Breast epithelium (tissue), 4 donors: ENCODE measurements at regions not wholly inside any gene's neighbourhood (a gene's known extent, or its start where the extent isn't known, plus 50 kb on each side); places are given as distances from the start of the nearest gene placed in this dataset.
A peak's percentile ranks its signal among the peaks of the same experiment; 100 is the strongest.

Experiments used
- DNase-seq, 2 donors: peaks; one replicate each; pipeline ENCODE4 v3.0.0-alpha.2; 2019; ENCODE audit warnings: low spot score in 2 of 2
- H3K27ac ChIP-seq, 2 donors: fragments of 200-600 bp; sonication (generic) in 1 of 2; one replicate each; pipeline ENCODE4 v1.5.1; 2016 to 2019; ENCODE audit warnings: mild to moderate bottlenecking in 1 of 2
- H3K27me3 ChIP-seq, 2 donors: fragments of 200-600 bp; sonication (generic) in 1 of 2; one replicate each; pipeline versions ENCODE4 v1.5.1 to v1.6.0; 2017 to 2019; ENCODE audit warnings: control low read depth in 1 of 2, mild to moderate bottlenecking in 1 of 2
- H3K36me3 ChIP-seq: fragments of 200-600 bp; one replicate; pipeline ENCODE4 v1.5.1; 2019
- H3K4me1 ChIP-seq, 2 donors: fragments of 200-600 bp; sonication (generic); one replicate each; pipeline ENCODE4 v1.5.1; 2016 to 2019; ENCODE audit warnings: control low read depth in 1 of 2
- H3K4me3 ChIP-seq, 3 donors: fragments of 200-600 bp; sonication (generic); 1 replicate in 2 of 3; 2 replicates in 1 of 3; pipeline ENCODE4 v1.5.1; 2016 to 2019; ENCODE audit warnings: mild to moderate bottlenecking in 3 of 3, moderate library complexity in 2 of 3
- H3K9me3 ChIP-seq, 2 donors: fragments of 200-600 bp; sonication (generic) in 1 of 2; one replicate each; pipeline ENCODE4 v1.5.1; 2016 to 2019; ENCODE audit warnings: control low read depth in 1 of 2
- POLR2A ChIP-seq: fragments of 450-650 bp; IDR thresholded peaks from one replicate; pipeline ENCODE4 v1.6.1; 2016; ENCODE audit warnings: antibody characterized with exemption, mild to moderate bottlenecking, moderate library complexity
- POLR2AphosphoS5 ChIP-seq, 3 donors: sonication (generic); formaldehyde crosslinking; IDR thresholded peaks; one replicate each; pipeline ENCODE4 v1.6.1; 2017; ENCODE audit warnings: antibody characterized with exemption in 3 of 3
- intact Hi-C: fragments of 100-400 bp; cut with DNase I; formaldehyde crosslinking; loops from one replicate; pipeline ENCODE4 v1.15.1; 2023; ENCODE audit warnings: low total_unique reads
- TF ChIP-seq, protein P1 (sequence below), 3 donors: fragments of 450-650 bp; IDR thresholded peaks; one replicate each; pipeline ENCODE4 v1.5.1; 2016 to 2017; ENCODE audit warnings: antibody characterized with exemption in 3 of 3, mild to moderate bottlenecking in 3 of 3, moderate library complexity in 3 of 3

DNA sequence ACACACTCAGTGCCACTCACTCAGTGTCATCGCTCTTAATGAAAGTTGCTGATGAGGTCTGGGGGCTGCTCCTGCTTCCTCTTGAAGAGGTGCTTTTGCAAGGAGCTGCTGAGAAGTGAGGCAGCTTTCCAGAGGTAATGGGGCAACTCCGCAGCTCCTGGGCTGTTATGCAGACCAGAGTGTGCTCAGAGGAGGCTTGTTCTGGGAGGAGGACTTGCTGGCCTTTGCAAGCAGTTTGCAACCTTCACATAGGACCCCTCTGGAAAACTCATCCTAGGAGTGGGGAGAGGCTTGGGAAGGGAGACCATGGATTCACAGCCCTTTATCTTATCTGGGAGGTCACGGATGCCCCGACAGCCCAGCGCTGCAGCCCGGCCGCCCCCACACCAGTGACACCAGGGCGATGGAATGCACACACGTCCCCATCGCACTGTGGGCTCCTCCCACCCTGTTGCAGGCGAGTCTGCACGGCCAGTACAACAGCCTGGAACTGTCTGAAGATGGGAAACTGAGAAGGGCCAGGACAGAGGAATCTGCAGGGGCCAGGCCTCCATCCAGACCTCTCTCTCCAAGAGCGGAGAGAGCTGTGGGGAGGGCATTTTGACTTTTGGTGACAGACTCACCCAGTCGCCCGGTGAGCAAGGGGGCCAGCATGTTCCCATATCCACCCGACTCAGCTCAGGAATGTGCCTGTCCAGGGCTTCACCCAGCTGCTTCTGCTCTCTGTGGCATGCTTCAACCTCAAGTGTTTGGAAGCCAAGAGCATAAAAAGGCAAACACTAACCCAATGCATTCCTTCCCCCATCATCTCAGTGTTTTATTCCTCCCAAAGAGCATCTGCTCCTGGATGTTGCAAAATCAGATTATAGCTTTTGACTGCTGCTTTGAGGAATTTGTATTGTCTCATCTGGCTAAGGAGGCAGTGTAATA lies 78.6 kb upstream of the ZNF469 start:
- Histone ChIP-seq H3K27me3 (no peaks in the 10 kb centered on the region), H3K36me3 (no peaks in the 10 kb centered on the region), H3K4me1 (no peaks in the 10 kb centered on the region), H3K27ac (peak overlapping the region; percentile 10 to 58), H3K4me3 (no peak overlapping the region), H3K9me3 (peaks cover 0 to 14% of the 10 kb centered on the region in 2 donors)
- intact Hi-C loops: no loop called here
- TF ChIP-seq, protein P1, sequence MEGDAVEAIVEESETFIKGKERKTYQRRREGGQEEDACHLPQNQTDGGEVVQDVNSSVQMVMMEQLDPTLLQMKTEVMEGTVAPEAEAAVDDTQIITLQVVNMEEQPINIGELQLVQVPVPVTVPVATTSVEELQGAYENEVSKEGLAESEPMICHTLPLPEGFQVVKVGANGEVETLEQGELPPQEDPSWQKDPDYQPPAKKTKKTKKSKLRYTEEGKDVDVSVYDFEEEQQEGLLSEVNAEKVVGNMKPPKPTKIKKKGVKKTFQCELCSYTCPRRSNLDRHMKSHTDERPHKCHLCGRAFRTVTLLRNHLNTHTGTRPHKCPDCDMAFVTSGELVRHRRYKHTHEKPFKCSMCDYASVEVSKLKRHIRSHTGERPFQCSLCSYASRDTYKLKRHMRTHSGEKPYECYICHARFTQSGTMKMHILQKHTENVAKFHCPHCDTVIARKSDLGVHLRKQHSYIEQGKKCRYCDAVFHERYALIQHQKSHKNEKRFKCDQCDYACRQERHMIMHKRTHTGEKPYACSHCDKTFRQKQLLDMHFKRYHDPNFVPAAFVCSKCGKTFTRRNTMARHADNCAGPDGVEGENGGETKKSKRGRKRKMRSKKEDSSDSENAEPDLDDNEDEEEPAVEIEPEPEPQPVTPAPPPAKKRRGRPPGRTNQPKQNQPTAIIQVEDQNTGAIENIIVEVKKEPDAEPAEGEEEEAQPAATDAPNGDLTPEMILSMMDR (IDR thresholded peaks at IDR 0.05): no peak
- TF ChIP-seq POLR2AphosphoS5 (IDR thresholded peaks at IDR 0.05) (no peak), POLR2A (no peak)
- peak in 1 of 2 donors; percentile 34 for DNase-seq

DNA sequence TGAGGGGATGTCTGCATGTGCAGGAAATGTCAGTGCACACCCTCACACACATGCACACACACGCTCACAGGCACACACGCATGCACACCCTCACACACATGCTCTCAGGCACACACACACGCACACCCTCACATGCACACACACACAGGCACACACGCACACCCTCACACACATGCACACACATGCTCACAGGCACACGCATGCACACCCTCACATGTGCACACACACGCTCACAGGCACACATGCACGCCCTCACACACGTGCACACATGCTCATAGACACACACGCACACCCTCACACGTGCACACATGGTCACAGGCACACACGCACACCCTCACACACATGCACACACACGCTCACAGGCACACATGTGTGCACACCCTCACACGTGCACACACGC lies 77.6 kb upstream of the ZNF469 start:
- peak overlapping the region in 1 of 2 donors; percentile 58 for H3K27ac ChIP-seq

DNA sequence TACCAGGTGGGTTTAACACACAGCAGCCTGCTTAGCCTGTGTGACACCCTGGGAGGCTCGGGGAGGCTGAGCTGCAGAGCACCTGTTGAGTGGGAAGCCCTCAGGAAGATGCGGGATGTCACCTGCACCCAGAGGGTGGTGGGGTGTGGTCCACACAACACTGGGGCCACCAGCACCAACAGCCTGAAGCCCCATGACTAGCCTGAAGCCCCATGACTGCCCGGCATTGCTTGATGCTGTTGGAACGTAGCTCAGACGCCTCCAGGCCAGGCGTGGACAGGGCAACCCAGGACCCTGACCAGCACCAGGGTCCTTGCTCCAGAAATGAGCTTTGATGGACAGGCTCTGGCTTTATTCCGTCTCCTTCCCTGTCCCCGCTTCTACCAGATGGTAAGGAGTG lies 76.3 kb upstream of the ZNF469 start:
- DNase-seq: no peak
- no peaks in the 10 kb centered on the region for H3K4me1 ChIP-seq
- H3K9me3 ChIP-seq: peaks cover 0 to 14% of the 10 kb centered on the region in 2 donors
- H3K27me3 ChIP-seq: no peaks in the 10 kb centered on the region
- H3K4me3 ChIP-seq: no peak overlapping the region
- no peaks in the 10 kb centered on the region for H3K36me3 ChIP-seq
- H3K27ac ChIP-seq: peak overlapping the region in 1 of 2 donors; percentile 40
- intact Hi-C loops: no loop called here
- TF ChIP-seq, protein P1 (IDR thresholded peaks at IDR 0.05): no peak
- TF ChIP-seq POLR2AphosphoS5 (IDR thresholded peaks at IDR 0.05): no peak
- TF ChIP-seq POLR2A: no peak

More for the DNA sequence above, 77.6 kb upstream of the ZNF469 start:
- no peaks in the 10 kb centered on the region for H3K4me1 ChIP-seq
- TF ChIP-seq POLR2A (no peak), POLR2AphosphoS5 (IDR thresholded peaks at IDR 0.05) (no peak)
- TF ChIP-seq, protein P1 (IDR thresholded peaks at IDR 0.05): no peak
- no peaks in the 10 kb centered on the region for H3K27me3 ChIP-seq
- DNase-seq: no peak
- no peak overlapping the region for H3K4me3 ChIP-seq
- intact Hi-C loops: no loop called here
- H3K9me3 ChIP-seq: peaks cover 0 to 14% of the 10 kb centered on the region in 2 donors
- H3K36me3 ChIP-seq: no peaks in the 10 kb centered on the region

DNA sequence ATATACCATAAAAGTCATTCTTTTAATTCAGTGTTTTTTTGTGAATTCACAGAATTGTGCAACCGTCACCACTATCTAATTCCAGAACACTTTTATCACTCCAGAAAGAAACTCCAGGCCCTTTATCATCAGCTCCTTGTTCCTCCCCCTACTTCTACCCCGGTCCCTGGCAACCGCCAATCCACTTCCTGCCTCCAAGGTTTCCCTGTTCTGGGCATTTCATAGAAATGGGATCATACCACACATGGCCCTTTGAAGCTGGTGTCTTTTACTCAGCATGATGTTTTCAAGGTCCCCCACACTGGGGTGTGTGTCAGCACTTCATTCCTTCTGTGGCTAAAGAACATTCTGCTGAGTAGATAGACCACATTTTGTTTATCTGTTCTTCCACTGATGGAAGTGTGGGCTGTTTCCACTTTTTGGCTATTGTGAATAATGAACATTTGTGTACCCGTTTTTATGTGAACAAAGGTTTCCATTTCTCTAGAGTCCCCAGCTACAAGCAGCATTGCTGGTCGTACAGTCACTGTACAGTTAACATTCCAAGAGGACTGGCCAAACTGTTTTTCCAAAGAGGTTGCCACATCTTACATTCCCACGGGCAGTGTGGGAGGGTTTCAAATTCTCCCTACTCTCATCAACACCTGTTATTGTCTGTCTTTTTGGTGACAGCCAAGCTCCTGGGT lies 75.8 kb upstream of the ZNF469 start:
- no peaks in the 10 kb centered on the region for H3K36me3 ChIP-seq
- TF ChIP-seq, protein P1 (IDR thresholded peaks at IDR 0.05): no peak
- TF ChIP-seq POLR2A (no peak), POLR2AphosphoS5 (IDR thresholded peaks at IDR 0.05) (no peak)
- peaks cover 2 to 14% of the 10 kb centered on the region in 2 donors for H3K9me3 ChIP-seq
- peak in 1 of 2 donors; percentile 39 for DNase-seq
- H3K4me3 ChIP-seq: no peak overlapping the region
- intact Hi-C loops: no loop called here
- H3K27ac ChIP-seq: no peak overlapping the region
- H3K4me1 ChIP-seq: no peaks in the 10 kb centered on the region
- no peaks in the 10 kb centered on the region for H3K27me3 ChIP-seq
